ENCODE measurements at regions not wholly inside any gene's neighbourhood (a gene's known extent, or its start where the extent isn't known, plus 50 kb on each side); places are given as distances from the start of the nearest gene placed in this dataset.

GRCh38 chr6:48474830-48475229 lies 363.8 kb upstream of the PTCHD4 start:
- TF ChIP-seq, protein P1, sequence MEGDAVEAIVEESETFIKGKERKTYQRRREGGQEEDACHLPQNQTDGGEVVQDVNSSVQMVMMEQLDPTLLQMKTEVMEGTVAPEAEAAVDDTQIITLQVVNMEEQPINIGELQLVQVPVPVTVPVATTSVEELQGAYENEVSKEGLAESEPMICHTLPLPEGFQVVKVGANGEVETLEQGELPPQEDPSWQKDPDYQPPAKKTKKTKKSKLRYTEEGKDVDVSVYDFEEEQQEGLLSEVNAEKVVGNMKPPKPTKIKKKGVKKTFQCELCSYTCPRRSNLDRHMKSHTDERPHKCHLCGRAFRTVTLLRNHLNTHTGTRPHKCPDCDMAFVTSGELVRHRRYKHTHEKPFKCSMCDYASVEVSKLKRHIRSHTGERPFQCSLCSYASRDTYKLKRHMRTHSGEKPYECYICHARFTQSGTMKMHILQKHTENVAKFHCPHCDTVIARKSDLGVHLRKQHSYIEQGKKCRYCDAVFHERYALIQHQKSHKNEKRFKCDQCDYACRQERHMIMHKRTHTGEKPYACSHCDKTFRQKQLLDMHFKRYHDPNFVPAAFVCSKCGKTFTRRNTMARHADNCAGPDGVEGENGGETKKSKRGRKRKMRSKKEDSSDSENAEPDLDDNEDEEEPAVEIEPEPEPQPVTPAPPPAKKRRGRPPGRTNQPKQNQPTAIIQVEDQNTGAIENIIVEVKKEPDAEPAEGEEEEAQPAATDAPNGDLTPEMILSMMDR (IDR thresholded peaks at IDR 0.05; ENCODE audit: insufficient read depth, low read length, poor library complexity, severe bottlenecking) = no peak
- TF ChIP-seq EZH2phosphoT487 (conservative IDR thresholded peaks at IDR 0.05; ENCODE audit: low read length) = no peak
